Stimulated activated CD8-positive, alpha-beta memory T cell treated with anti-CD3 and anti-CD28 coated beads, Interleukin-12 subunit alpha, Interleukin-12 subunit beta, amount 100 ng/mL, for 1 hour (primary cell): ENCODE measurements at regions not wholly inside any gene's neighbourhood (a gene's known extent, or its start where the extent isn't known, plus 50 kb on each side); places are given as distances from the start of the nearest gene placed in this dataset.
"Not testable (repeated sequence)": the region's sequence is repeated elsewhere in the genome, so short reads cannot be mapped to it uniquely, and the experiment has no call there.

ENCODE experiments used
- DNase-seq: peaks from one replicate; pipeline ENCODE4 v3.0.0-alpha.2; 2020; ENCODE audit warnings: low read depth

- no peak for DNase-seq
Measured at GRCh38 chr6:26175033-26175427, 87.8 kb downstream of the HFE start.

DNA sequence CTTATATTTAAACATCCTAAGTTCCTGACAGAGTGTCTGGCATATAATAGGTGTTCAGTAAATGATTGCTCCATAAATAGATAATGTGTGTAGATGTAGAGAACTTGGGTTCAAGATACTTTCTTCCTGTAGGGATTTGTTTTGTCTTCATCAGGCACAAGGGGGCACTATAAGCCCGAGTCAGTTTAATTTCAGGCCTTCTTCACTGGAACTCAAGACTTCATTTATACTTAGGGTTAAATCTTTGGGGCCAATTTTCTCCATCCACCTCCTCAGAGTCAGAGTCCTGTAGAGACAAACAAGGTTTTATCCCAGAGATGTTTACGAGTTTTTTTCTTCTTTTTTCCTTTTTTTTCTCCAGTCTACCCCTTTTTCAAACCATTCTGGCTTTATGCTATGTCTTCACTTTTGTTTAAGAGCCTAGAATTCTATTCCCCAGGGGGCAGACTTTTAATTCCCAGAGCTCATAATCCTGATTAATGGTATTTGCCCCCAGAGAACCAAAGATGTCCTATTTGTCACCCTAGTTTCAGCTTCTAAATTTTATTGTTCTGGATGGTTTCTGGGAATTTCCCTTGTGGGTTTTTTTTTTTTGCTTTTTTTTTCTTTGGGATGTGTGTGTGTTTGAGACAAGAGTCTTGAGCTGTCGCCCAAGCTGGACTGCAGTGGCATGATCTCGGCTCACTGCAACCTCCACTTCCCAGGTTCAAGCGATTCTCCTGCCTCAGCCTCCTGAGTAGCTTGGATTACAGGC, 88.4 kb downstream of the HFE start:
- DNase-seq, result no peak

- no peak for DNase-seq
Measured at GRCh38 chr6:26179675-26180074, 92.4 kb downstream of the HFE start.

- no peak for DNase-seq
Measured at GRCh38 chr6:26180346-26180745, 93.1 kb downstream of the HFE start.

GRCh38 chr6:26183237-26183580, 96.0 kb downstream of the HFE start:
- no peak for DNase-seq

GRCh38 chr6:26183581-26184366, 96.5 kb downstream of the HFE start:
- DNase-seq, result no peak

GRCh38 chr6:26184367-26184891, 97.2 kb downstream of the HFE start:
- no peak for DNase-seq

DNA sequence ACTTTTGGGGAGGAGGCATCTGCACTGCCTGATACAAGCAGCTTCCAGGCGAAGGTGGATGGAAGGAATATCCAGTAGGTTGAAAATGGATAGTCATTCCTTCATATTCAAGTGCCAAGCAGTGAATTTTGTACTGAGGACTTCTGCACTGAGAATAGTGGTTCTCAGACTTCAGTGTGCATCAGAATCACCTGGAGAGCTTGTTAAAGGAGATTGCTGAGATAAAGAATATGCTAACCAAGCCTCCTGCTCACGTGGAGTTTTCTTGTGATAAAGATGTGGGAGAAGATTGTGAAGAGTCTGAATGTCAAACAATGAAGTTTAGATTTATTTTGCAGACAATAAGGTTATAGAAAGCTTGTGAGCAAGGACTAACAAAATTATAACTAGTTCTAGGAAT, 97.8 kb downstream of the HFE start:
- DNase-seq, result no peak

- DNase-seq, result no peak
Measured at GRCh38 chr6:26185802-26186201, 98.6 kb downstream of the HFE start.

DNA sequence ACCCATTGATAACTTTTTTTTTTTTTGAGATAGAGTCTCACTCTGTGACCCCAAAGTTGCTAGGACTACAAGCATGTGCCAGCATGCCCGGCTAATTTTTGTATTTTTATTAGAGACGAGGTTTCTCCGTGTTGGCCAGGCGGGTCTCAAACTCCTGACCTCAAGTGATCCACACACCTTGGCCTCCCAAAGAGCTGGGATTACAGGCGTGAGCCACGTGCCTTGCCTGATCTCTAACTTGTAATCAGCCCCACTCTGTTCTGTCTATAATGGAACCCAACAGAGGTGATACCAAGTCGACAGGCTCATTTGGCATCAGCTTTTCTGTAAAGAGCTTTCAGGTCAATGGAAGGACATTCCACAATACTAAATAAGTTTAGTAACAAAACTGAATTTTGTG, 99.4 kb downstream of the HFE start:
- no peak for DNase-seq

DNA sequence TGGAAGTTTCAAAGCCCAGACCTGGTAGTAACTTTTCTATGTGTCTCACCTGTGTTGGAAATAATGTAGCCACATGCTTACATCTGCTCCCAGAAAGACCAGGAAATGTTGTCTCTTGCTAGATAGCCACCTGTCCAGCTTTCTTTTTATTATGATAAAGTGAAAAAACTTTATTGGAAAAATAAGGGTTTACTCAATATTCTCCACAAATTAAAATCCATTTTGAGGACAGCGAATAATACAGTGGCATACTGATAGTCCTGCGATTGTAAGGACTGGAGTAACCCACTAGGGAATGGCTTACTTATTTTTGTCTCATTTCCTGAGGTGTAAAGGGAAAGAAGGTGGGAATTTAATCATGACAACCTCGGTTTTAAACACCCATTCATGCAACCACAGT, 100.1 kb downstream of the HFE start:
- DNase-seq, result no peak

- no peak for DNase-seq
Measured at GRCh38 chr6:26187981-26188635, 100.9 kb downstream of the HFE start.

GRCh38 chr6:26191512-26191911, 104.3 kb downstream of the HFE start:
- not testable (repeated sequence) for DNase-seq

DNA sequence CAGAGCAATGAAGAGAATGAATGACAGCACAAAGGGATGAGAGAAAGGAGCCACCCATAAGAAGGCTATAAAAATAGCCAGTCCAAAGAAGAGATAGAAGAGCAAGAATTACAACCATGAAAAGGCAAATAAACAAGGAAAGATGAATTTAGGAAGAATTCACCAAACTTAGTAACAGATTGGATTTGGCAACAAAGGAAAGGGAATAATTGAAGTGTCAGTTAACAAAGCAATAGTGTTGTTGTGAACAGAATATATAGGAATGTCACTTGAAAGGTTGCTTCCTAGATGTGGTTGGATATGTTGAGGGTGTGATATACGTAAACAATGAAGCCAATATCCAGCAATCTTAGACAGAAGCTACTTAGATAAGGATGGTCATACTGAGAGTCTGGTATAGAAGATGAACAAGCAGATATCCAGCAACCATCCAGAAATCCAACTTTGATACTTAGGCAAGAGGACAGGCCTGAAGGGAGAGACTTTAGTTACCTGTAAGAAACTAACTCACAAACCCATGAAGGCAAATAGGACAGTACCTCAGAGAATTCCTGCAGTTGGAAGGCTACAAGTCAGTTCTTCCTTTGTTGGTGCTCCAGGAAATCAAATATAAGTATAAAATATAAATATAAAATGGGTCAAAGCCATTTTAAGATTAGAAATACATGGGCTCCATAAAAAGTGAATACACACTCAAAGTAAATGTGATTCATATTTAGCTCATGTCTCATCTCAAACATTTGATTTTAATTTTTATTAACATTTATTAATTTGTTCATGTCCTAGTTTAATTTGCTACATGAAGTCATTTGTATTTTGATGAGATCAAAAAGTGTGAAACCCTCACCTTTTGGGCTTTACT, 106.5 kb downstream of the HFE start:
- no peak for DNase-seq

DNA sequence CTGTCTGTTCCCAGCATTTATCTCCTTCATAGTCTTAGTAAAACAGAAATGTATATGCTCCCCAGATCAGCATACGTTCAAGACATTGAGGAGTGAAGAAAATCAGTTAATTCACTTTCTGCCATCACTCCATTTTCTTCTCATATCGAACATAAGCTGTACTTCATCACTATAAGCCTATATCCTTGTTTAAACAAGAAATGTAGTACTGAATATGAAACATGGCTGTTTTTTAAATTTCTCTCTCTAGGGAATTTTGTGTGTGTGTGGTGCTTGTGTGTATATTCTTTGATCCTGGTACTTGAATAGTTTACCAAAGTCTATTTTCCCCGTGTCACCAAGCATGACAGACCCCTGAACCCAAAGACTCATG, 107.1 kb downstream of the HFE start:
- DNase-seq, result no peak

DNA sequence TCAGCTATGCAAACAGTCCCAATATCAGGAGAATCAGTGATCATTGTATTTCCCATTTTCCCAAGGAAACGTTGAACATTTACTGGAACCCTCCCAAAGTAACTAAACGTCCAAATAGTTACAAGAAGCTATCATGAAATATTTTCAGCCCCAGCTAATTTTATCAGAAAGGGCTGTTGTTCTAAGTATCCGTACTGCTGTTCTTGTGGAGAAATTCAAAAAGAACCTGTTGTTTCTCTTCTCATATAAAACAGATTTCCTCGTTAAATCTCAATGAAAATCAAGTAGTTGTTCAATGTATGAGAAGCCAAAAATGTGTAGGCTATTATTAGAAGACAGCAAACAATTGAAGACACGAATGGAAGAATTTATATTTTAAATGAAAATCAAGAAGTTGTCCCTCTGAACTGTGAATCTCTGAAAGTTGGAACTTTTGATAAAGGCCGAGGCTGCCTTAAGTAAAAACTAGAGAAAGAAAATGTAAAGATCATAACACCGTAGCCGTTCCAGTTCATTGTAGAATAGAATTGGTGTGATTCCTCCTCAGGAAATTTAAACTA, 107.7 kb downstream of the HFE start:
- no peak for DNase-seq

- peak; percentile 77 for DNase-seq
Measured at GRCh38 chr6:26195376-26195923, 108.2 kb downstream of the HFE start.

GRCh38 chr6:26195924-26196845, 109.0 kb downstream of the HFE start:
- DNase-seq, result no peak

GRCh38 chr6:26196846-26197635, 109.8 kb downstream of the HFE start:
- DNase-seq, result no peak

DNA sequence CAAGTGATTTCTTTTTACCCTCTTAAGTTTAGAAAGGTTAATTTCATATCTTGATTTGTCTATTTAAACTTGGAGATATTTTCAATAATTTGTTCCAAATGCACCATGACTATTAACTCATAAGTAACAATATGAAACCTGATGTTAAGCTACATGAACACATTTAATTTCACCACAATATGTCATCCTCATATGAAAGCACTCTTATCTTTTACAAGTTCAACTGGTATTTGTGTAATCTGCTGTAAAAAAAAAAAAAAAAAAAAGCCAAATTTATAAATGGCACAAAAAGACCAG, 110.4 kb downstream of the HFE start:
- no peak for DNase-seq
